ENCODE measurements at regions not wholly inside any gene's neighbourhood (a gene's known extent, or its start where the extent isn't known, plus 50 kb on each side); places are given as distances from the start of the nearest gene placed in this dataset.
"Not testable (repeated sequence)": the region's sequence is repeated elsewhere in the genome, so short reads cannot be mapped to it uniquely, and the experiment has no call there.

- no peak overlapping the region for H3K4me3 Mint-ChIP-seq
- H3K36me3 Mint-ChIP-seq: no peaks in the 10 kb centered on the region
- Histone ChIP-seq H3K36me3 (ENCODE audit: control insufficient read depth, insufficient read depth, low read length) (no peaks in the 10 kb centered on the region), H3K9me3 (ENCODE audit: control insufficient read depth in 2 of 2, low read length in 2 of 2) (peaks cover 0 to 9% of the 10 kb centered on the region in 2 experiments), H3K27me3 (ENCODE audit: control insufficient read depth, insufficient read depth, low read length) (no peaks in the 10 kb centered on the region), H3K4me1 (ENCODE audit: control insufficient read depth, insufficient read depth, low read length, poor library complexity, severe bottlenecking) (no peaks in the 10 kb centered on the region), H3K4me3 (ENCODE audit: low read depth, low read length) (no peak overlapping the region), H3K27ac (ENCODE audit: insufficient read depth, low read length, poor library complexity, severe bottlenecking) (no peak overlapping the region)
- ATAC-seq (ENCODE audit: low read depth in 2 of 2) (no peak), DNase-seq (no peak)
- H3K27me3 Mint-ChIP-seq: no peaks in the 10 kb centered on the region
- H3K4me1 Mint-ChIP-seq: no peaks in the 10 kb centered on the region
- no peak overlapping the region for H3K27ac Mint-ChIP-seq
- H3K9me3 Mint-ChIP-seq: peaks cover 0 to 17% (median 7%) of the 10 kb centered on the region in 7 donors
Observed at GRCh38 chr13:54682184-54682583, 1653.6 kb downstream of the OLFM4 start.

- no peaks in the 10 kb centered on the region for H3K27me3 Mint-ChIP-seq
Observed at GRCh38 chr13:54687173-54687572, 1658.6 kb downstream of the OLFM4 start.

GRCh38 chr13:54699831-54700230 lies 1671.2 kb downstream of the OLFM4 start:
- H3K4me1 Mint-ChIP-seq: no peaks in the 10 kb centered on the region
- H3K27me3 Mint-ChIP-seq: no peaks in the 10 kb centered on the region
- Histone ChIP-seq H3K4me1 (ENCODE audit: control insufficient read depth, insufficient read depth, low read length, poor library complexity, severe bottlenecking) (no peaks in the 10 kb centered on the region), H3K36me3 (ENCODE audit: control insufficient read depth, insufficient read depth, low read length) (no peaks in the 10 kb centered on the region), H3K27ac (ENCODE audit: insufficient read depth, low read length, poor library complexity, severe bottlenecking) (no peak overlapping the region), H3K4me3 (ENCODE audit: low read depth, low read length) (no peak overlapping the region), H3K9me3 (ENCODE audit: control insufficient read depth in 2 of 2, low read length in 2 of 2) (peaks cover 2 to 24% of the 10 kb centered on the region in 2 experiments), H3K27me3 (ENCODE audit: control insufficient read depth, insufficient read depth, low read length) (no peaks in the 10 kb centered on the region)
- H3K4me3 Mint-ChIP-seq: no peak overlapping the region
- DNase-seq: no peak
- H3K9me3 Mint-ChIP-seq: peaks cover 3 to 16% (median 10%) of the 10 kb centered on the region in 7 donors
- no peak for ATAC-seq (ENCODE audit: low read depth in 2 of 2)
- no peaks in the 10 kb centered on the region for H3K36me3 Mint-ChIP-seq
- H3K27ac Mint-ChIP-seq: no peak overlapping the region

More at GRCh38 chr13:54687173-54687572, 1658.6 kb downstream of the OLFM4 start:
- DNase-seq (no peak), ATAC-seq (ENCODE audit: low read depth in 2 of 2) (no peak)
- Histone ChIP-seq H3K9me3 (ENCODE audit: control insufficient read depth in 2 of 2, low read length in 2 of 2) (no peaks in the 10 kb centered on the region), H3K36me3 (ENCODE audit: control insufficient read depth, insufficient read depth, low read length) (no peaks in the 10 kb centered on the region), H3K4me3 (ENCODE audit: low read depth, low read length) (no peak overlapping the region), H3K27ac (ENCODE audit: insufficient read depth, low read length, poor library complexity, severe bottlenecking) (no peak overlapping the region), H3K27me3 (ENCODE audit: control insufficient read depth, insufficient read depth, low read length) (no peaks in the 10 kb centered on the region), H3K4me1 (ENCODE audit: control insufficient read depth, insufficient read depth, low read length, poor library complexity, severe bottlenecking) (no peaks in the 10 kb centered on the region)
- Mint-ChIP-seq H3K4me1 (no peaks in the 10 kb centered on the region), H3K36me3 (no peaks in the 10 kb centered on the region), H3K9me3 (peaks cover 0 to 10% (median 2%) of the 10 kb centered on the region in 7 donors), H3K27ac (no peak overlapping the region), H3K4me3 (no peak overlapping the region)

- no peaks in the 10 kb centered on the region for H3K27me3 ChIP-seq (ENCODE audit: control insufficient read depth, insufficient read depth, low read length)
Observed at GRCh38 chr13:54705738-54706137, 1677.1 kb downstream of the OLFM4 start.

GRCh38 chr13:54706336-54706735 lies 1677.7 kb downstream of the OLFM4 start:
- Mint-ChIP-seq H3K36me3 (no peaks in the 10 kb centered on the region), H3K27ac (no peak overlapping the region), H3K27me3 (no peaks in the 10 kb centered on the region), H3K9me3 (peaks cover 2 to 21% (median 8%) of the 10 kb centered on the region in 7 donors), H3K4me1 (no peaks in the 10 kb centered on the region), H3K4me3 (no peak overlapping the region)
- ATAC-seq (ENCODE audit: low read depth in 2 of 2) (no peak), DNase-seq (no peak)
- Histone ChIP-seq H3K27me3 (ENCODE audit: control insufficient read depth, insufficient read depth, low read length) (no peaks in the 10 kb centered on the region), H3K36me3 (ENCODE audit: control insufficient read depth, insufficient read depth, low read length) (no peaks in the 10 kb centered on the region), H3K27ac (ENCODE audit: insufficient read depth, low read length, poor library complexity, severe bottlenecking) (no peak overlapping the region), H3K4me3 (ENCODE audit: low read depth, low read length) (no peak overlapping the region), H3K9me3 (ENCODE audit: control insufficient read depth in 2 of 2, low read length in 2 of 2) (peaks cover 0 to 2% of the 10 kb centered on the region in 2 experiments), H3K4me1 (ENCODE audit: control insufficient read depth, insufficient read depth, low read length, poor library complexity, severe bottlenecking) (no peaks in the 10 kb centered on the region)

More at GRCh38 chr13:54705738-54706137, 1677.1 kb downstream of the OLFM4 start:
- Histone ChIP-seq H3K9me3 (ENCODE audit: control insufficient read depth in 2 of 2, low read length in 2 of 2) (peaks cover 2% of the 10 kb centered on the region in 2 experiments), H3K27ac (ENCODE audit: insufficient read depth, low read length, poor library complexity, severe bottlenecking) (no peak overlapping the region), H3K4me3 (ENCODE audit: low read depth, low read length) (no peak overlapping the region), H3K4me1 (ENCODE audit: control insufficient read depth, insufficient read depth, low read length, poor library complexity, severe bottlenecking) (no peaks in the 10 kb centered on the region), H3K36me3 (ENCODE audit: control insufficient read depth, insufficient read depth, low read length) (no peaks in the 10 kb centered on the region)
- Mint-ChIP-seq H3K4me1 (no peaks in the 10 kb centered on the region), H3K36me3 (no peaks in the 10 kb centered on the region), H3K4me3 (no peak overlapping the region), H3K27ac (no peak overlapping the region), H3K27me3 (no peaks in the 10 kb centered on the region), H3K9me3 (peaks cover 5 to 24% (median 8%) of the 10 kb centered on the region in 7 donors)
- DNase-seq: no peak
- no peak for ATAC-seq (ENCODE audit: low read depth in 2 of 2)

GRCh38 chr13:54709546-54709945 lies 1680.9 kb downstream of the OLFM4 start:
- Mint-ChIP-seq H3K9me3 (peaks cover 2 to 15% (median 7%) of the 10 kb centered on the region in 7 donors), H3K4me3 (no peak overlapping the region), H3K4me1 (no peaks in the 10 kb centered on the region), H3K27me3 (no peaks in the 10 kb centered on the region), H3K36me3 (no peaks in the 10 kb centered on the region), H3K27ac (no peak overlapping the region)
- no peaks in the 10 kb centered on the region for H3K27me3 ChIP-seq (ENCODE audit: control insufficient read depth, insufficient read depth, low read length)
- no peak overlapping the region for H3K4me3 ChIP-seq (ENCODE audit: low read depth, low read length)
- no peaks in the 10 kb centered on the region for H3K4me1 ChIP-seq (ENCODE audit: control insufficient read depth, insufficient read depth, low read length, poor library complexity, severe bottlenecking)
- peaks cover 0 to 2% of the 10 kb centered on the region in 2 experiments for H3K9me3 ChIP-seq (ENCODE audit: control insufficient read depth in 2 of 2, low read length in 2 of 2)
- ATAC-seq (ENCODE audit: low read depth in 2 of 2) (no peak), DNase-seq (no peak)
- H3K36me3 ChIP-seq (ENCODE audit: control insufficient read depth, insufficient read depth, low read length): no peaks in the 10 kb centered on the region
- no peak overlapping the region for H3K27ac ChIP-seq (ENCODE audit: insufficient read depth, low read length, poor library complexity, severe bottlenecking)

GRCh38 chr13:54733639-54734038 lies 1705.0 kb downstream of the OLFM4 start:
- Mint-ChIP-seq H3K36me3 (no peaks in the 10 kb centered on the region), H3K4me3 (no peak overlapping the region), H3K9me3 (peaks cover 5 to 28% (median 12%) of the 10 kb centered on the region in 7 donors), H3K27me3 (no peaks in the 10 kb centered on the region), H3K4me1 (no peaks in the 10 kb centered on the region), H3K27ac (no peak overlapping the region)
- no peak overlapping the region for H3K4me3 ChIP-seq (ENCODE audit: low read depth, low read length)
- no peak overlapping the region for H3K27ac ChIP-seq (ENCODE audit: insufficient read depth, low read length, poor library complexity, severe bottlenecking)
- no peaks in the 10 kb centered on the region for H3K36me3 ChIP-seq (ENCODE audit: control insufficient read depth, insufficient read depth, low read length)
- DNase-seq (no peak), ATAC-seq (ENCODE audit: low read depth in 2 of 2) (no peak)
- peaks cover 0 to 13% of the 10 kb centered on the region in 2 experiments for H3K9me3 ChIP-seq (ENCODE audit: control insufficient read depth in 2 of 2, low read length in 2 of 2)
- no peaks in the 10 kb centered on the region for H3K4me1 ChIP-seq (ENCODE audit: control insufficient read depth, insufficient read depth, low read length, poor library complexity, severe bottlenecking)
- H3K27me3 ChIP-seq (ENCODE audit: control insufficient read depth, insufficient read depth, low read length): no peaks in the 10 kb centered on the region

GRCh38 chr13:54737211-54737610 lies 1708.6 kb downstream of the OLFM4 start:
- H3K9me3 Mint-ChIP-seq: peaks cover 0 to 12% (median 6%) of the 10 kb centered on the region in 7 donors
- not testable (repeated sequence) for H3K36me3 ChIP-seq (ENCODE audit: control insufficient read depth, insufficient read depth, low read length); H3K27me3 ChIP-seq (ENCODE audit: control insufficient read depth, insufficient read depth, low read length); H3K27ac Mint-ChIP-seq; H3K4me3 Mint-ChIP-seq; H3K4me3 ChIP-seq (ENCODE audit: low read depth, low read length); H3K9me3 ChIP-seq (ENCODE audit: control insufficient read depth in 2 of 2, low read length in 2 of 2); DNase-seq; H3K27me3 Mint-ChIP-seq; H3K27ac ChIP-seq (ENCODE audit: insufficient read depth, low read length, poor library complexity, severe bottlenecking); H3K36me3 Mint-ChIP-seq; ATAC-seq (ENCODE audit: low read depth in 2 of 2); H3K4me1 ChIP-seq (ENCODE audit: control insufficient read depth, insufficient read depth, low read length, poor library complexity, severe bottlenecking); H3K4me1 Mint-ChIP-seq
